SHP77 (cell line): ENCODE measurements at regions not wholly inside any gene's neighbourhood (a gene's known extent, or its start where the extent isn't known, plus 50 kb on each side); places are given as distances from the start of the nearest gene placed in this dataset.
A peak's percentile ranks its signal among the peaks of the same experiment; 100 is the strongest.

Experiments
- DNase-seq, 2 experiments: peaks; one replicate each; lab custom pipeline; 2025; lab: John Stamatoyannopoulos, UW

GRCh38 chr2:147068071-147068470 lies 776.8 kb upstream of the ACVR2A start:
- DNase-seq, result no peak

GRCh38 chr2:147067136-147067535 lies 777.7 kb upstream of the ACVR2A start:
- no peak for DNase-seq

- no peak for DNase-seq
Measured at GRCh38 chr2:147062073-147062472, 782.8 kb upstream of the ACVR2A start.

GRCh38 chr2:147061269-147061668 lies 783.6 kb upstream of the ACVR2A start:
- DNase-seq, result no peak

GRCh38 chr2:147057892-147058490 lies 786.8 kb upstream of the ACVR2A start:
- no peak for DNase-seq

GRCh38 chr2:147051814-147052213 lies 793.0 kb upstream of the ACVR2A start:
- no peak for DNase-seq

- no peak for DNase-seq
Measured at GRCh38 chr2:147051248-147051647, 793.6 kb upstream of the ACVR2A start.

- DNase-seq, result no peak
Measured at GRCh38 chr2:147049957-147050356, 794.9 kb upstream of the ACVR2A start.

GRCh38 chr2:147046473-147046872 lies 798.4 kb upstream of the ACVR2A start:
- DNase-seq, result no peak

- peak; percentile 4 to 6 for DNase-seq
Measured at GRCh38 chr2:147045113-147045512, 799.7 kb upstream of the ACVR2A start.

- DNase-seq, result no peak
Measured at GRCh38 chr2:147041121-147041494, 803.7 kb upstream of the ACVR2A start.

- DNase-seq, result no peak
Measured at GRCh38 chr2:147040298-147041120, 804.3 kb upstream of the ACVR2A start.

- DNase-seq, result no peak
Measured at GRCh38 chr2:147037048-147037447, 807.8 kb upstream of the ACVR2A start.

GRCh38 chr2:147033044-147033443 lies 811.8 kb upstream of the ACVR2A start:
- no peak for DNase-seq

GRCh38 chr2:147031897-147032296 lies 812.9 kb upstream of the ACVR2A start:
- no peak for DNase-seq

GRCh38 chr2:147030966-147031720 lies 813.7 kb upstream of the ACVR2A start:
- no peak for DNase-seq

- DNase-seq, result no peak
Measured at GRCh38 chr2:147027436-147027835, 817.4 kb upstream of the ACVR2A start.

- no peak for DNase-seq
Measured at GRCh38 chr2:147026664-147027295, 818.0 kb upstream of the ACVR2A start.

- no peak for DNase-seq
Measured at GRCh38 chr2:147025646-147026585, 818.9 kb upstream of the ACVR2A start.

GRCh38 chr2:147019311-147019710 lies 825.5 kb upstream of the ACVR2A start:
- no peak for DNase-seq

- DNase-seq, result no peak
Measured at GRCh38 chr2:147017951-147018645, 826.7 kb upstream of the ACVR2A start.
